ENCODE measurements at regions not wholly inside any gene's neighbourhood (a gene's known extent, or its start where the extent isn't known, plus 50 kb on each side); places are given as distances from the start of the nearest gene placed in this dataset.

DNA sequence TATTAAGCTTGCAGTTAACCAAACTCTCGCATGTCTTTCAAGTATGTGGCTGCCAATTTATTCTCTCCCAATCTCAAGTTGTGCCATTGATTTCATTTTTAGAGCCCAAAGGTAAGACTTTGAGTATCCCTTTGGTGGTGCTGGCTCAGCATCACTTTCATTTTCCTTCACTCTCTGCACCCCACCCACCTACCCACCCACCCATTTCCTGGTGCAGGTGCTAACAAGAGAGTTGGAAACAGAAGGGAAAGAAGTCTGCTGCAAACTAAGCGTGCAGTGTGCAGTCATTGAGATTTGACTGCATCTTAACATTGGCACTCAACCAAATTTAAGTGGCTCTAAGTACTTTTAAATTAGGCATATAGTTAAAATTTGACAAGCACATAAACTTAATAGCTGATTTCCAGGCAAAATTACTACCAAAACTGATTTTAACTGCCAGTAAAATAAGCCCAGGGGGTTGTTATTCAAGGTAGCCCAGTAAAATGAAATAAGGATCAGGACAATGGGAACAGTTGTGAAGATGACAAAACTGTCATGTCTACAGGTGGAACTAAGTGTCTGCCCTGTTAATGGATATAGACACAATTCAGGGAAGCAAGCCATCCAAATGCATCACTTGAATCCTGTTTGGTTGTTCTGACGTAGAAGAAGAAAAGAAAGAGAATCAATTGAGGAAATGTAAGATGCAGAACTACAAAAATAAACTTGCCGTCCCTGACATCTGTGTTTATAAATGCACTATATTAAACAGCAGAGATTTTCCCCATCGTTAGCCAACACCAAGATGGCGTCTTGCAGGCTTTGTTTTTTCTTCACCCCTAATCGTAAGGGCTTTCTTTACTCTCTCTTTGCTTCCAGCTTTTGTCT lies 184.2 kb downstream of the KDR start:
- DNase-seq, result no peak
- ATAC-seq, result no peak
- intact Hi-C loops (cut with DNase I, micrococcal nuclease), result no loop called here

DNA sequence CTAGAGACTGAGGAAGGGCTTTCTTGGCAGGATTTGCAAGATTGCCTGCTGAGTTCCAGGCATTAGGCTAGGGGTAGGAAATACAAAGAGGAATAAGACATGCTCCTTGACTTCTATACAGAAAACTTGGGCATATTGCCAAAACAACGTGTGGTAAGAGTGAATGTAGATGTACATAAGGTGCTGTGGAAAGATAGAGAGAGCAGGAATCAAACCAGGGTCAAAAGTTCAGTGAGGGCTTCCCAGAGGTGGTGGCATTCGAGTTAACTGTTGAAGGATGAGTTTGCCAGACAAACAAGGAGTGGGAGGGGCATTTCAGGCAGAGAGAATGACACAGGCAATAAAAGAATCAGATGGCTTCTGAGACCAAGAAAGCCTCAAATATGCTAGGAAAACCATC lies 187.9 kb downstream of the KDR start:
- no peak for DNase-seq
- intact Hi-C loops (cut with DNase I, micrococcal nuclease), result no loop called here
- ATAC-seq, result no peak

GRCh38 chr4:54933579-54933978 lies 191.8 kb downstream of the KDR start:
- intact Hi-C loops (cut with DNase I, micrococcal nuclease), result no loop called here
- no peak for ATAC-seq
- DNase-seq, result no peak

DNA sequence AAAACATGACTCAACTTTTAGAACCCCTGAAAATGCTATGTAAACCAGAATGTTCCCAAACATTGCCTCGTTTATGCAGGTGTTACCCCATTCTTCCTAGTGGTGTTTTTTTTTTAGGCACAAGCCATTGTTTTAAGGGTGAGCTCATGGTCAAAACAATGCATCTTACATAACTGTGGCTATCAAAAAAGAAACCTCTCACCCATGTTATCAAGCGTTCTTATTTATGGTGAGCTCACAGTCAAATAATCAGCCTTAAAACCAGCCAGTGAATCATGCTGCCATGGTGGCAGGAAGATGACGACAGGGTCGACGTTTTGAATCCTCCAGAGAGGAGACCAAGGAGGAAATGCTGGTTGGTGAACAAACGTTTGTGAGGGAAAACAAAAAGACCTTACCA lies 195.2 kb downstream of the KDR start:
- no peak for ATAC-seq
- intact Hi-C loops (cut with DNase I, micrococcal nuclease), result no loop called here

DNA sequence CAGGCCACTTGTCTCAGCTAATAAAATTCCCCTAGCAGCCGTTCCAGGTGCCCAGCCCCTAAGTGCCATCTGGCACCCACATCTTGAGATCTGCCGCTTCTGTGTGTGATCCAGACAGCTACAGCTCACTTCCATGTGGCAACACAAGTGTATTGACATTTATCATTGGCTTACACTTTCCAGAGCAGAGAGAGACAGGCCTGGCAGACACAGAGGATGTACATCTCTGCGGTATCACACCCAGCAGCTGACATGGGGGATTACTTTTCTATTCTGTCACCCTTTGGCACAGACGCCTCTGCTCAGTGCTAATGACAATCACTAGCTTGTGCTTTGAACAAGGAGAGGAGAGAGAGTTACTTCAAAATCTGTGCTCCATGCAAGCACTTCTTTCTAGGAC lies 195.9 kb downstream of the KDR start:
- intact Hi-C loops (cut with DNase I, micrococcal nuclease), result no loop called here
- ATAC-seq (no peak), DNase-seq (no peak)

More for the DNA sequence above, 195.2 kb downstream of the KDR start:
- DNase-seq, result no peak

- intact Hi-C loops (cut with DNase I, micrococcal nuclease), result no loop called here
- ATAC-seq, result no peak
Observed at GRCh38 chr4:54924891-54925290, 200.5 kb downstream of the KDR start.

GRCh38 chr4:54915276-54915675 lies 210.1 kb downstream of the KDR start:
- no peak for ATAC-seq
- intact Hi-C loops (cut with DNase I, micrococcal nuclease), result no loop called here
- DNase-seq, result no peak

More at GRCh38 chr4:54924891-54925290, 200.5 kb downstream of the KDR start:
- no peak for DNase-seq

GRCh38 chr4:54914781-54915180 lies 210.6 kb downstream of the KDR start:
- no peak for DNase-seq
- no peak for ATAC-seq
- intact Hi-C loops (cut with DNase I, micrococcal nuclease), result no loop called here

GRCh38 chr4:54913751-54914526 lies 211.5 kb downstream of the KDR start:
- DNase-seq, result no peak
- ATAC-seq, result no peak
- intact Hi-C loops (cut with DNase I, micrococcal nuclease), result no loop called here

DNA sequence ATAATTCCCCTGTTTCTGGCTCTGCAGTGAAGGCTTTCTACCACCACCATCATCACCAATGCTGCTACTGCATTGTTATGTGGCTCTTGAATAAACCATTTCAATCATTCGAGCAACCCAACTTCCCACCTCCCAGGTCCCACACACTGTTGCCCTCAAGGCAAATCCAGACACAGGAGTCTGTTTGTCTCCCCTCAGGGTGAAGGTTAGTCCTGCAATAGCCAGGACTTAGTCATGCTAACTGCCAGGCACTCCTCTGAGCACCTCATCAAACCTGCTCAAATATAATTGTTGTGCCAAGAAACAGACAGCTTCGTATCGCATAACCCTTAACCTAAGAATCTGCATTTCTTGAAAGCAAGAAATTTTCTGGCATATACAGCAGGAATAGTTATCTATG lies 213.2 kb downstream of the KDR start:
- DNase-seq (no peak), ATAC-seq (no peak)
- intact Hi-C loops (cut with DNase I, micrococcal nuclease), result no loop called here

- DNase-seq (no peak), ATAC-seq (no peak)
- intact Hi-C loops (cut with DNase I, micrococcal nuclease), result no loop called here
Observed at GRCh38 chr4:54909961-54910360, 215.4 kb downstream of the KDR start.

GRCh38 chr4:54908763-54909162 lies 216.6 kb downstream of the KDR start:
- intact Hi-C loops (cut with DNase I, micrococcal nuclease), result no loop called here
- ATAC-seq, result no peak
- DNase-seq, result no peak

DNA sequence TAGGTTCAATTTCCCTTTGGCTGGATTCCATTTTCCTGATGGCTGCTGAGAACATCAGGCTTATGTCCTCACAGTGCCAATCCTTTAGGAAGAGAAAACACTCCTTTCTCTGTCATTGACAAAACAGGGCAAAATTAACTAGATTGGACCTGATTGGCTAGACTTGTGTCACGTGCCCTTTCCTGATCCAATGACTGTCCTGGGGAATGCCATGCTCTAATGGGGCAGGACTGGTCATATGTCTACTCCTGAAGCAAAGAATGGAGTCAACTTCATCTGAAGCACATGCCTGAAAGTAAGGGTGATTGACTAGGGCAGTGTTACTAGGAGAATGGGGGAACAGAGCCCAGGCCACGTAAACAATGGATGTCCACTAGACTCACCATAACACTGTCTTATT lies 220.4 kb downstream of the KDR start:
- intact Hi-C loops (cut with DNase I, micrococcal nuclease), result no loop called here
- DNase-seq (no peak), ATAC-seq (no peak)

GRCh38 chr4:54902976-54903375 lies 222.4 kb downstream of the KDR start:
- ATAC-seq (no peak), DNase-seq (no peak)
- intact Hi-C loops (cut with DNase I, micrococcal nuclease), result no loop called here

GRCh38 chr4:54902271-54902670 lies 223.1 kb downstream of the KDR start:
- ATAC-seq (no peak), DNase-seq (no peak)
- intact Hi-C loops (cut with DNase I, micrococcal nuclease), result no loop called here

GRCh38 chr4:54901202-54901601 lies 224.2 kb downstream of the KDR start:
- intact Hi-C loops (cut with DNase I, micrococcal nuclease), result no loop called here
- ATAC-seq (no peak), DNase-seq (no peak)

- intact Hi-C loops (cut with DNase I, micrococcal nuclease), result no loop called here
- no peak for DNase-seq
- no peak for ATAC-seq
Observed at GRCh38 chr4:54898656-54899340, 226.6 kb downstream of the KDR start.

DNA sequence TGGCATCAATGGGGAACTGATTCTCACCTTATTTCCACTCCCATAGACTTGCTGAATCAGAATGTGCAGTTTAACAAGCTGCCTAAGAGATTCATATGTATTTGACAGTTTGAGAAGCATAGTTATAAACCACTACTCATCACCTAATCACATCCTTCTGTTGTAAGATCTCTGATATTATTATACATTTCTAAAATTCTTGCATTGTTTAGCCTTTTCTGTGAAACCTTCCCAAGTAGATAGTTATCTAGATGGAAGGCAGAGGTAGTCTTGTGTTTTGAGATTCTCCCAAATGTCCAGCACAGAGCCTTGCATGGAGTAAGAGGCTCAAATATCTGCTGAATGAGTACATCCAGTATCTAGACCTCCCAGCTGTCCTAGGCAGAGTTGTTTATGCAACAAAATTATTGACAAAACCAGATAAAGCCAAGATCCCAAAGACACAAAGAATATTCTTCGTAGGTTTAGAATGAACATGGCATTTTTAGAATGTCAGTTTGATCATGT lies 227.3 kb downstream of the KDR start:
- DNase-seq, result no peak
- ATAC-seq, result no peak
- intact Hi-C loops (cut with DNase I, micrococcal nuclease), result no loop called here

GRCh38 chr4:54897590-54897989 lies 227.8 kb downstream of the KDR start:
- ATAC-seq, result no peak
- no peak for DNase-seq
- intact Hi-C loops (cut with DNase I, micrococcal nuclease), result no loop called here

DNA sequence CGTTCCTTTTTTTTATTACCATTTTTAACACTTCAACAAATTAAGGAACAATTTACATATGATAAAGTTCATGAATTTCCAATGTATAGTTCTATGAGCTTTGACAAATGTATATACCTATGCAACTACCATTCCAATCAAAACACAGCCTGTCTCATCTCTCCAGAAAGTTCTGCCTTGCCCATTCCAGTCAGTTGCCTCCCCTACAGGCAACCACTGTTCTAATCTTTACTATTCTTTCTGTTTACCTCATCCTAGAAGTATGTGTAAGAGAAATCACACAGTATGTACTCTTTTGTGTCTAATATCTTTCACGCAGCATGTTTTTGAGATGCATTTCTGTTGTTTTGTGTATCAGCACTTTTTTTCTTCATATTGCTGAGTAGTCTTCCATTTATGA lies 224.9 kb downstream of the KIT start:
- DNase-seq, result no peak
- intact Hi-C loops (cut with DNase I, micrococcal nuclease), result no loop called here
- ATAC-seq, result no peak

Measured in left colon (tissue), 2 donors.